Karpas-422 (cell line): ENCODE measurements at regions not wholly inside any gene's neighbourhood (a gene's known extent, or its start where the extent isn't known, plus 50 kb on each side); places are given as distances from the start of the nearest gene placed in this dataset.

ENCODE experiments used
- DNase-seq: peaks from one replicate; pipeline ENCODE4 v3.0.0-alpha.2; 2015
- H2AFZ ChIP-seq: fragments of 200-600 bp; sonication (generic); 2 replicates; pipeline ENCODE4 v1.6.1; 2014; ENCODE audit warnings: antibody characterized with exemption, low read length, mixed read lengths
- H3K27ac ChIP-seq: fragments of 200-600 bp; sonication (generic); 2 replicates; pipeline ENCODE4 v1.5.1; 2014; ENCODE audit warnings: mild to moderate bottlenecking, low read length, moderate library complexity
- H3K27me3 ChIP-seq: fragments of 200-600 bp; sonication (generic); 2 replicates; pipeline ENCODE4 v1.6.1; 2014; ENCODE audit warnings: low read length, mixed read lengths
- H3K36me3 ChIP-seq: fragments of 200-600 bp; sonication (generic); 2 replicates; pipeline ENCODE4 v1.6.1; 2014; ENCODE audit warnings: low read length, mixed read lengths; ENCODE audit not compliant: insufficient read depth
- H3K4me1 ChIP-seq: fragments of 200-600 bp; sonication (generic); 2 replicates; pipeline ENCODE4 v1.6.1; 2014; ENCODE audit warnings: mild to moderate bottlenecking, low read length, mixed read lengths
- H3K4me2 ChIP-seq: fragments of 200-600 bp; sonication (generic); 2 replicates; pipeline ENCODE4 v1.6.1; 2014; ENCODE audit warnings: low read length, low read depth, mild to moderate bottlenecking; ENCODE audit not compliant: poor library complexity, severe bottlenecking
- H3K4me3 ChIP-seq: fragments of 200-600 bp; sonication (generic); 2 replicates; pipeline ENCODE4 v1.5.1; 2014; ENCODE audit warnings: mild to moderate bottlenecking, antibody characterized with exemption, low read length, mixed read lengths
- H3K79me2 ChIP-seq: fragments of 200-600 bp; sonication (generic); 2 replicates; pipeline ENCODE4 v1.6.1; 2014; ENCODE audit warnings: mild to moderate bottlenecking, low read length, mixed read lengths
- H3K9ac ChIP-seq: fragments of 200-600 bp; sonication (generic); 2 replicates; pipeline ENCODE4 v1.6.0; 2014; ENCODE audit warnings: low read length
- H3K9me2 ChIP-seq: fragments of 200-600 bp; sonication (generic), shearing (Covaris generic); replicated peaks from 2 replicates; pipeline ENCODE4 v1.6.0; 2014; ENCODE audit warnings: mild to moderate bottlenecking, low read length, moderate library complexity; ENCODE audit not compliant: insufficient read depth
- H3K9me3 ChIP-seq: fragments of 300-700, 200-600 bp; sonication (generic); 2 replicates; pipeline ENCODE4 v1.6.1; 2014; ENCODE audit warnings: low read length, mixed read lengths
- H4K20me1 ChIP-seq: fragments of 200-600 bp; sonication (generic); 2 replicates; pipeline ENCODE4 v1.6.1; 2014; ENCODE audit warnings: mild to moderate bottlenecking, antibody characterized with exemption, low read length, low read depth; ENCODE audit not compliant: insufficient read depth

GRCh38 chr1:38577937-38578270 lies 281.7 kb downstream of the RRAGC start:
- Histone ChIP-seq H3K27me3 (no peaks in the 10 kb centered on the region), H3K4me3 (no peak overlapping the region), H3K4me2 (no peak overlapping the region)

GRCh38 chr1:38577385-38577784 lies 282.2 kb downstream of the RRAGC start:
- Histone ChIP-seq H3K27me3 (no peaks in the 10 kb centered on the region), H2AFZ (no peak overlapping the region), H3K4me1 (no peaks in the 10 kb centered on the region), H3K27ac (no peak overlapping the region), H4K20me1 (no peaks in the 10 kb centered on the region), H3K9ac (no peak overlapping the region), H3K4me2 (no peak overlapping the region), H3K9me3 (no peaks in the 10 kb centered on the region), H3K9me2 (no peaks in the 10 kb centered on the region), H3K4me3 (no peak overlapping the region), H3K36me3 (no peaks in the 10 kb centered on the region), H3K79me2 (no peaks in the 10 kb centered on the region)
- no peak for DNase-seq

More at GRCh38 chr1:38577937-38578270, 281.7 kb downstream of the RRAGC start:
- Histone ChIP-seq H3K4me1 (no peaks in the 10 kb centered on the region), H3K9me2 (no peaks in the 10 kb centered on the region), H3K9me3 (no peaks in the 10 kb centered on the region), H3K9ac (no peak overlapping the region), H4K20me1 (no peaks in the 10 kb centered on the region), H3K36me3 (no peaks in the 10 kb centered on the region), H2AFZ (no peak overlapping the region), H3K79me2 (no peaks in the 10 kb centered on the region), H3K27ac (no peak overlapping the region)
- DNase-seq = no peak

GRCh38 chr1:38576241-38576640 lies 283.3 kb downstream of the RRAGC start:
- no peaks in the 10 kb centered on the region for H3K36me3 ChIP-seq
- no peak overlapping the region for H3K4me3 ChIP-seq
- H2AFZ ChIP-seq = no peak overlapping the region
- H3K4me2 ChIP-seq = no peak overlapping the region
- no peaks in the 10 kb centered on the region for H3K9me3 ChIP-seq
- H3K9ac ChIP-seq = no peak overlapping the region
- no peaks in the 10 kb centered on the region for H3K79me2 ChIP-seq
- no peaks in the 10 kb centered on the region for H3K4me1 ChIP-seq
- H3K9me2 ChIP-seq = no peaks in the 10 kb centered on the region
- no peak overlapping the region for H3K27ac ChIP-seq
- H3K27me3 ChIP-seq = no peaks in the 10 kb centered on the region
- no peak for DNase-seq
- H4K20me1 ChIP-seq = no peaks in the 10 kb centered on the region

- H3K27me3 ChIP-seq = no peaks in the 10 kb centered on the region
- H2AFZ ChIP-seq = no peak overlapping the region
- H3K79me2 ChIP-seq = no peaks in the 10 kb centered on the region
- no peak for DNase-seq
- no peak overlapping the region for H3K9ac ChIP-seq
- H3K4me2 ChIP-seq = no peak overlapping the region
- H4K20me1 ChIP-seq = no peaks in the 10 kb centered on the region
- H3K4me1 ChIP-seq = no peaks in the 10 kb centered on the region
- no peak overlapping the region for H3K4me3 ChIP-seq
- H3K9me3 ChIP-seq = no peaks in the 10 kb centered on the region
- H3K9me2 ChIP-seq = no peaks in the 10 kb centered on the region
- no peak overlapping the region for H3K27ac ChIP-seq
- no peaks in the 10 kb centered on the region for H3K36me3 ChIP-seq
Observed at GRCh38 chr1:38571726-38572125, 287.8 kb downstream of the RRAGC start.

- Histone ChIP-seq H3K4me3 (no peak overlapping the region), H3K27ac (no peak overlapping the region), H3K4me2 (no peak overlapping the region), H3K4me1 (no peaks in the 10 kb centered on the region), H3K9me3 (no peaks in the 10 kb centered on the region), H3K36me3 (no peaks in the 10 kb centered on the region), H3K9me2 (no peaks in the 10 kb centered on the region), H3K9ac (no peak overlapping the region), H3K27me3 (no peaks in the 10 kb centered on the region), H2AFZ (no peak overlapping the region), H4K20me1 (no peaks in the 10 kb centered on the region), H3K79me2 (no peaks in the 10 kb centered on the region)
- DNase-seq = no peak
Observed at GRCh38 chr1:38570657-38570975, 289.0 kb downstream of the RRAGC start.

GRCh38 chr1:38569932-38570656 lies 289.5 kb downstream of the RRAGC start:
- Histone ChIP-seq H3K79me2 (no peaks in the 10 kb centered on the region), H4K20me1 (no peaks in the 10 kb centered on the region), H2AFZ (no peak overlapping the region), H3K9me2 (no peaks in the 10 kb centered on the region), H3K27me3 (no peaks in the 10 kb centered on the region), H3K27ac (no peak overlapping the region), H3K4me3 (no peak overlapping the region), H3K36me3 (no peaks in the 10 kb centered on the region), H3K4me1 (no peaks in the 10 kb centered on the region), H3K9me3 (no peaks in the 10 kb centered on the region), H3K9ac (no peak overlapping the region), H3K4me2 (no peak overlapping the region)
- DNase-seq = no peak

- Histone ChIP-seq H3K9me2 (no peaks in the 10 kb centered on the region), H3K9me3 (no peaks in the 10 kb centered on the region), H3K4me2 (no peak overlapping the region), H4K20me1 (no peaks in the 10 kb centered on the region), H2AFZ (no peak overlapping the region), H3K27me3 (no peaks in the 10 kb centered on the region), H3K9ac (no peak overlapping the region), H3K4me3 (no peak overlapping the region), H3K79me2 (no peaks in the 10 kb centered on the region), H3K36me3 (no peaks in the 10 kb centered on the region), H3K27ac (no peak overlapping the region), H3K4me1 (no peaks in the 10 kb centered on the region)
- no peak for DNase-seq
Observed at GRCh38 chr1:38568061-38568857, 291.3 kb downstream of the RRAGC start.

- H3K9ac ChIP-seq = no peak overlapping the region
- no peak overlapping the region for H3K4me3 ChIP-seq
- H3K27ac ChIP-seq = no peak overlapping the region
- no peaks in the 10 kb centered on the region for H3K9me3 ChIP-seq
- H3K27me3 ChIP-seq = no peaks in the 10 kb centered on the region
- H3K4me2 ChIP-seq = no peak overlapping the region
- H3K36me3 ChIP-seq = no peaks in the 10 kb centered on the region
- no peaks in the 10 kb centered on the region for H3K4me1 ChIP-seq
- H3K9me2 ChIP-seq = no peaks in the 10 kb centered on the region
- no peak for DNase-seq
- no peaks in the 10 kb centered on the region for H3K79me2 ChIP-seq
- no peak overlapping the region for H2AFZ ChIP-seq
- H4K20me1 ChIP-seq = no peaks in the 10 kb centered on the region
Observed at GRCh38 chr1:38567401-38567800, 292.2 kb downstream of the RRAGC start.
